ENCODE measurements at regions not wholly inside any gene's neighbourhood (a gene's known extent, or its start where the extent isn't known, plus 50 kb on each side); places are given as distances from the start of the nearest gene placed in this dataset.

DNA sequence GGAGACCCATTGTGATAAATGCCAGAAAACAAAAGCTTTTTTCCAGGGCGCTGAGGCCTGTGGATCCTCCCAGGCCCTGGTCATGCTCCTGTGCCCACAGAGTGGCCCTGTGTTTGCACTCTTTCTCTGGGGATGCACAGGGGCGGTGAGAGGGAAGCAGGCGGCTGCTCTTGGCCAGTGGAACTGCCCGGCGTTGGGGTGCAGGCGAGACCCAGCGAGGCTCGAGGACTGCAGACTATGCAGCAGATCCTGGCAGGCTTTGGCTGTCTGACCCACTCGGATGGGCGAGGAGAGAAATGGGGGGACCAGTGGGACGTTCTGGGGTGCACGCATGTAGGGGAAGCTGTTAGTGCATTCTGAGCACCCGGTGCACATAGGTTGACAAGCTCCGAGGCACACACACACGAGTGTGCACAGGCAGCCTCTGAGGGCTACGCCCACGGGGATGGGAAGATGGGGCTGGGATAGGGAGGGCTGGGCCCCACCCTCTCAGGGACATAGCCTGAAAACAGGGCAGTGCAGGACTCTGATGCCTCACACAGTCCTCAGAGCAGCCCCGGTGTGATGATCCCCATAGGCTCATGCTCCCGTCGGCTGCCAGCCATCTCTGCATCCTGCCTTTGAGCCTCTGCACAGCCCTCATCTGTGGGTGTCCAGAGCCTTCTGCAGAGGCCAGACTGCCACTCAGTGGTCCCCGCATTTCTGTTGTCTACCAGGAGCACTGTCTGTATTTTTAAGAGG is 1233.5 kb downstream of the BRD1 start:
- peaks cover 0 to 41% (median 9%) of the 10 kb centered on the region in 4 donors for H3K4me1 ChIP-seq
- H3K27me3 ChIP-seq: no peaks in the 10 kb centered on the region
- no peaks in the 10 kb centered on the region for H3K9me3 ChIP-seq
- 68 to 80% methylated on average over 20 to 21 of the region's 21 CpGs for WGBS, 2 donors
- peak overlapping the region in 1 of 4 donors; percentile 71 for H3K27ac ChIP-seq
- no peak overlapping the region for H3K4me3 ChIP-seq
- TF ChIP-seq EP300 (IDR thresholded peaks at IDR 0.05): no peak
- TF ChIP-seq, protein P1, sequence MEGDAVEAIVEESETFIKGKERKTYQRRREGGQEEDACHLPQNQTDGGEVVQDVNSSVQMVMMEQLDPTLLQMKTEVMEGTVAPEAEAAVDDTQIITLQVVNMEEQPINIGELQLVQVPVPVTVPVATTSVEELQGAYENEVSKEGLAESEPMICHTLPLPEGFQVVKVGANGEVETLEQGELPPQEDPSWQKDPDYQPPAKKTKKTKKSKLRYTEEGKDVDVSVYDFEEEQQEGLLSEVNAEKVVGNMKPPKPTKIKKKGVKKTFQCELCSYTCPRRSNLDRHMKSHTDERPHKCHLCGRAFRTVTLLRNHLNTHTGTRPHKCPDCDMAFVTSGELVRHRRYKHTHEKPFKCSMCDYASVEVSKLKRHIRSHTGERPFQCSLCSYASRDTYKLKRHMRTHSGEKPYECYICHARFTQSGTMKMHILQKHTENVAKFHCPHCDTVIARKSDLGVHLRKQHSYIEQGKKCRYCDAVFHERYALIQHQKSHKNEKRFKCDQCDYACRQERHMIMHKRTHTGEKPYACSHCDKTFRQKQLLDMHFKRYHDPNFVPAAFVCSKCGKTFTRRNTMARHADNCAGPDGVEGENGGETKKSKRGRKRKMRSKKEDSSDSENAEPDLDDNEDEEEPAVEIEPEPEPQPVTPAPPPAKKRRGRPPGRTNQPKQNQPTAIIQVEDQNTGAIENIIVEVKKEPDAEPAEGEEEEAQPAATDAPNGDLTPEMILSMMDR (IDR thresholded peaks at IDR 0.05): no peak
- no peak for DNase-seq (ENCODE audit: low spot score in 2 of 2)
- peaks cover 0 to 24% (median 0%) of the 10 kb centered on the region in 3 donors for H3K36me3 ChIP-seq

DNA sequence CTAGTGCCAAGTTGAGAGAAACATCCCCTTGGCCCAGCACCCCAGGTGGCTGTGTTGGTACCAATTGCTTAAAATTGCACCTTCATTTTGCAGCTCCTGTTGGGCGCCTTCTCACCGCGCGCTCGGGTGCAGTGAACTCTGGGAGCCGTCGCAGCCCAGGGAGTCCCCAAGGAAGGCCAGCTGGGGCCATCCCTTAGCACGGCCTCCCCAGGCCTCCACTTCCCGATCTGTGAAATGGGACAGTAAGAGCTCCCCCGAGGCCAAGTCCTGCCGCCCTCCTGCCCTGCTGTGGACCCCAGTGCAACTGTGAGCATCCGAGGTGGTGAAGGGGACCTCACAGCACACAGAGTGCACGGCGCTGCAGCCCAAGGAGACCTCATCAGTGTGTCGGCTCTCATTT is 1234.1 kb downstream of the BRD1 start:
- peaks cover 0 to 41% (median 9%) of the 10 kb centered on the region in 4 donors for H3K4me1 ChIP-seq
- H3K36me3 ChIP-seq: peaks cover 0 to 23% (median 0%) of the 10 kb centered on the region in 3 donors
- no peaks in the 10 kb centered on the region for H3K9me3 ChIP-seq
- TF ChIP-seq EP300 (IDR thresholded peaks at IDR 0.05): no peak
- TF ChIP-seq POLR2A (IDR thresholded peaks at IDR 0.05): no peak
- TF ChIP-seq, protein P1 (IDR thresholded peaks at IDR 0.05): no peak
- H3K4me3 ChIP-seq: no peak overlapping the region
- DNase-seq (ENCODE audit: low spot score in 2 of 2): no peak
- H3K27ac ChIP-seq: peak overlapping the region in 2 of 4 donors; percentile 71 to 78
- WGBS, 2 donors: 90 to 94% methylated on average over 15 of the region's 15 CpGs
- H3K27me3 ChIP-seq: no peaks in the 10 kb centered on the region

DNA sequence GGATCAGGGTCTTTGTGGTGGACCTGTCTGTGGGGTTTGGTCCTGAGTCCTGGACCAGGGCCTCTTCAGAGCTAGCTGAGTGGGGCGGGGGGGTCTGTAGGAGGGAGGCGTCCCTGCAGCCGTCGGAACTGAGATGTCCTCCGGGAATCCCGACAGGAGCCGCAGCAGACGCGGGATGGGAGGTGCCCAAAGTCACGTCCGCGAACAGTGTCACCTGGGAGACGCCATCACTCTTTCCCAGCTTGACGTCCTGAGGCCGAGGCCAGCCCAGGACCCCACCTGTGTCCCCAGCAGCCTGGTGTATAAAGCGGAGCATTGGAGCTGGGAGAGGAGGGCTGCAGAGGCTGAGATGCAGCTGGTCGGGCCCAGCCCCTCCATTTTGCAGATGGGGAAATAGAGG is 1234.7 kb downstream of the BRD1 start:
- TF ChIP-seq, protein P1 (IDR thresholded peaks at IDR 0.05): no peak
- Histone ChIP-seq H3K36me3 (peaks cover 0 to 17% (median 0%) of the 10 kb centered on the region in 3 donors), H3K27ac (peak overlapping the region in 2 of 4 donors; percentile 71 to 78), H3K9me3 (no peaks in the 10 kb centered on the region), H3K4me3 (no peak overlapping the region), H3K27me3 (no peaks in the 10 kb centered on the region), H3K4me1 (peaks cover 0 to 41% (median 9%) of the 10 kb centered on the region in 4 donors)
- WGBS, 2 donors: 89 to 93% methylated on average over 12 to 13 of the region's 17 CpGs
- DNase-seq (ENCODE audit: low spot score in 2 of 2): no peak

DNA sequence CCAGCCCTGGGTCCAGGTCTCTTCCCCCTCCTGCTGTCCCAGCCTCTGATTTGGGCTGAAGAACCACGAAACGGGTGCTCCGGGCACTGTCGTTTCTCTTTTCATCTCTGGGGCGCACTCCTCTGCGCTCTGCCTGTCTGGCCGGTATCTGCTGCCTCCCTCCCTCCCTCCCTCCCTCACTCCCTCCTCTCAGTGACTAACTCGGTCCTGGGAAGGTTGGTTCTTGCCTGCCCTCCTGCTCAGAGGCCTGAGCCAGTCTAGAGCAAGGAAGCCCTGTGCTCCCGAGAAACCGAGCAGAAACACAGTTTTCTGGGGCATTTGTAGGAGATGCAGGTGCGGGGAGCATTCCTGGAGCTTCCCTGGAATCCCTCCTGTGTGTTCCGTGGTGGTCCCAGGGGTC is 1235.2 kb downstream of the BRD1 start:
- WGBS, 2 donors: 55 to 59% methylated on average over 12 of the region's 12 CpGs
- no peak for DNase-seq (ENCODE audit: low spot score in 2 of 2)
- Histone ChIP-seq H3K4me3 (no peak overlapping the region), H3K27me3 (no peaks in the 10 kb centered on the region), H3K27ac (peak overlapping the region in 3 of 4 donors; percentile 31 to 78 (median 71)), H3K9me3 (no peaks in the 10 kb centered on the region), H3K4me1 (peaks cover 0 to 44% (median 10%) of the 10 kb centered on the region in 4 donors), H3K36me3 (peaks cover 0 to 12% (median 0%) of the 10 kb centered on the region in 3 donors)
- TF ChIP-seq, protein P1 (IDR thresholded peaks at IDR 0.05): no peak
- no peak for TF ChIP-seq POLR2A (IDR thresholded peaks at IDR 0.05)
- no peak for TF ChIP-seq EP300 (IDR thresholded peaks at IDR 0.05)

DNA sequence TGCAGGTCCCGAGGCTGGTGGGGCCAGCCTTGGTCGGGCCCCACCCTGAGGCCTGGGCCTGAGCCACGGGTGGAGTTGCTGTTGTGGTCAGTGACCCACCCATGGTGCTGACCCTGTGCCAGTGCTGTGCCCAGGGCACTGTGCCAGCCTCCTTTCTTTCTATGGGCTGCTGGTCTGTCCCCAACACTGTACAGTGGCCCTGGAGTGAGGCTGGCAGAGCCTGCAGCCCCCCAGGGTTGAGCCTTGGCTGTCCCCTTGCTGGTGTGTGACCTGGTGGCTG is 1235.7 kb downstream of the BRD1 start:
- Histone ChIP-seq H3K27me3 (no peaks in the 10 kb centered on the region), H3K4me1 (peaks cover 0 to 49% (median 12%) of the 10 kb centered on the region in 4 donors), H3K9me3 (no peaks in the 10 kb centered on the region), H3K4me3 (no peak overlapping the region), H3K36me3 (peaks cover 0 to 7% (median 0%) of the 10 kb centered on the region in 3 donors), H3K27ac (peak overlapping the region in 3 of 4 donors; percentile 31 to 78 (median 71))
- DNase-seq (ENCODE audit: low spot score in 2 of 2): peak in 1 of 2 donors; percentile 29
- TF ChIP-seq EP300 (IDR thresholded peaks at IDR 0.05) (no peak), POLR2A (IDR thresholded peaks at IDR 0.05) (no peak)
- TF ChIP-seq, protein P1 (IDR thresholded peaks at IDR 0.05): no peak
- WGBS, 2 donors: 30% methylated on average over 2 of the region's 3 CpGs; no CpG with 5 or more reads in 1 of the 2 donors

All from tibial nerve (tissue), 4 donors.